ENCODE measurements at regions not wholly inside any gene's neighbourhood (a gene's known extent, or its start where the extent isn't known, plus 50 kb on each side); places are given as distances from the start of the nearest gene placed in this dataset.

GRCh38 chr3:64343689-64344430 lies 118.6 kb upstream of the PRICKLE2 start:
- TF ChIP-seq POLR2A (IDR thresholded peaks at IDR 0.05) (no peak), CTCF (IDR thresholded peaks at IDR 0.05) (no peak)
